ENCODE measurements at regions not wholly inside any gene's neighbourhood (a gene's known extent, or its start where the extent isn't known, plus 50 kb on each side); places are given as distances from the start of the nearest gene placed in this dataset.

- TF ChIP-seq, protein P1, sequence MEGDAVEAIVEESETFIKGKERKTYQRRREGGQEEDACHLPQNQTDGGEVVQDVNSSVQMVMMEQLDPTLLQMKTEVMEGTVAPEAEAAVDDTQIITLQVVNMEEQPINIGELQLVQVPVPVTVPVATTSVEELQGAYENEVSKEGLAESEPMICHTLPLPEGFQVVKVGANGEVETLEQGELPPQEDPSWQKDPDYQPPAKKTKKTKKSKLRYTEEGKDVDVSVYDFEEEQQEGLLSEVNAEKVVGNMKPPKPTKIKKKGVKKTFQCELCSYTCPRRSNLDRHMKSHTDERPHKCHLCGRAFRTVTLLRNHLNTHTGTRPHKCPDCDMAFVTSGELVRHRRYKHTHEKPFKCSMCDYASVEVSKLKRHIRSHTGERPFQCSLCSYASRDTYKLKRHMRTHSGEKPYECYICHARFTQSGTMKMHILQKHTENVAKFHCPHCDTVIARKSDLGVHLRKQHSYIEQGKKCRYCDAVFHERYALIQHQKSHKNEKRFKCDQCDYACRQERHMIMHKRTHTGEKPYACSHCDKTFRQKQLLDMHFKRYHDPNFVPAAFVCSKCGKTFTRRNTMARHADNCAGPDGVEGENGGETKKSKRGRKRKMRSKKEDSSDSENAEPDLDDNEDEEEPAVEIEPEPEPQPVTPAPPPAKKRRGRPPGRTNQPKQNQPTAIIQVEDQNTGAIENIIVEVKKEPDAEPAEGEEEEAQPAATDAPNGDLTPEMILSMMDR (IDR thresholded peaks at IDR 0.05 in 8 of 11, conservative IDR thresholded peaks at IDR 0.05 in 3 of 11) = no peak
- no peak for TF ChIP-seq POLR2A (IDR thresholded peaks at IDR 0.05)
Measured at GRCh38 chr11:133698654-133699053, 146.7 kb downstream of the SPATA19 start.
